ENCODE measurements at regions not wholly inside any gene's neighbourhood (a gene's known extent, or its start where the extent isn't known, plus 50 kb on each side); places are given as distances from the start of the nearest gene placed in this dataset.

- TF ChIP-seq CTCF (conservative IDR thresholded peaks at IDR 0.05; ENCODE audit: low read depth in 2 of 2): no peak
- TF ChIP-seq, protein P1, sequence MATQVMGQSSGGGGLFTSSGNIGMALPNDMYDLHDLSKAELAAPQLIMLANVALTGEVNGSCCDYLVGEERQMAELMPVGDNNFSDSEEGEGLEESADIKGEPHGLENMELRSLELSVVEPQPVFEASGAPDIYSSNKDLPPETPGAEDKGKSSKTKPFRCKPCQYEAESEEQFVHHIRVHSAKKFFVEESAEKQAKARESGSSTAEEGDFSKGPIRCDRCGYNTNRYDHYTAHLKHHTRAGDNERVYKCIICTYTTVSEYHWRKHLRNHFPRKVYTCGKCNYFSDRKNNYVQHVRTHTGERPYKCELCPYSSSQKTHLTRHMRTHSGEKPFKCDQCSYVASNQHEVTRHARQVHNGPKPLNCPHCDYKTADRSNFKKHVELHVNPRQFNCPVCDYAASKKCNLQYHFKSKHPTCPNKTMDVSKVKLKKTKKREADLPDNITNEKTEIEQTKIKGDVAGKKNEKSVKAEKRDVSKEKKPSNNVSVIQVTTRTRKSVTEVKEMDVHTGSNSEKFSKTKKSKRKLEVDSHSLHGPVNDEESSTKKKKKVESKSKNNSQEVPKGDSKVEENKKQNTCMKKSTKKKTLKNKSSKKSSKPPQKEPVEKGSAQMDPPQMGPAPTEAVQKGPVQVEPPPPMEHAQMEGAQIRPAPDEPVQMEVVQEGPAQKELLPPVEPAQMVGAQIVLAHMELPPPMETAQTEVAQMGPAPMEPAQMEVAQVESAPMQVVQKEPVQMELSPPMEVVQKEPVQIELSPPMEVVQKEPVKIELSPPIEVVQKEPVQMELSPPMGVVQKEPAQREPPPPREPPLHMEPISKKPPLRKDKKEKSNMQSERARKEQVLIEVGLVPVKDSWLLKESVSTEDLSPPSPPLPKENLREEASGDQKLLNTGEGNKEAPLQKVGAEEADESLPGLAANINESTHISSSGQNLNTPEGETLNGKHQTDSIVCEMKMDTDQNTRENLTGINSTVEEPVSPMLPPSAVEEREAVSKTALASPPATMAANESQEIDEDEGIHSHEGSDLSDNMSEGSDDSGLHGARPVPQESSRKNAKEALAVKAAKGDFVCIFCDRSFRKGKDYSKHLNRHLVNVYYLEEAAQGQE (IDR thresholded peaks at IDR 0.05; ENCODE audit: unreplicated experiment): no peak
These were observed 106.9 kb downstream of the TMEM114 start (continued) for GRCh38 chr16:8483396-8483795.

DNA sequence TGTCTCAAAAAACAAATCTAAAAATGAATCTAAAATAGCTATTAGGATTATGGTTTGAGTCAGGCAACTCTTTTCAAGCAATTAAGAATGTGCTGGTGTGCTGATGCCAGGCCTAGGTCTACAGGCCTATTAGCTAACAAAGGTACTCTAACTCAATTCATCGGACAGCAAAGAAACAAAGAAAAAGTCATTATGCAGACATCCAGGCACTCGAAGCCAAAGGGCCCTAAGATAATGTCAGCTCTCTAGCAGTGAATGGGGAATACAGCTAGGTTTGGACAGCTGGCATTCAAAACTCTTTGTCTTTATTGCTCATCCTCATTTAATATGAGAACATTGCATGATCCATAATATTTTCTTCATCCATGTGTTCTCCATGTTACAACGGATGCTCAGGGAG, 108.5 kb downstream of the TMEM114 start:
- Histone ChIP-seq H3F3A (replicated peaks; ENCODE audit: low read depth) (no peaks in the 10 kb centered on the region), H3K9me2 (ENCODE audit: insufficient read depth) (no peaks in the 10 kb centered on the region), H2AFZ (no peak overlapping the region), H3K4me1 (ENCODE audit: insufficient read depth) (no peaks in the 10 kb centered on the region), H3K4me2 (no peak overlapping the region), H3K36me3 (ENCODE audit: insufficient read depth) (no peaks in the 10 kb centered on the region), H3K27me3 (ENCODE audit: insufficient read depth) (peaks cover 7% of the 10 kb centered on the region; the same call in 1 of the 2 replicates), H3K27ac (ENCODE audit: low read depth) (no peak overlapping the region), H3K4me3 (no peak overlapping the region), H4K20me1 (replicated peaks; ENCODE audit: insufficient read depth) (no peaks in the 10 kb centered on the region), H3K79me2 (replicated peaks; ENCODE audit: insufficient read depth) (no peaks in the 10 kb centered on the region)
- DNase-seq (ENCODE audit: low spot score) (no peak), ATAC-seq (peak; percentile 69)
- H3K27ac Mint-ChIP-seq: no peak overlapping the region
- no peak overlapping the region for H3K4me3 Mint-ChIP-seq
- no peaks in the 10 kb centered on the region for H3K4me1 Mint-ChIP-seq
- peaks cover 7% of the 10 kb centered on the region for H3K27me3 Mint-ChIP-seq (ENCODE audit: insufficient read depth, low read depth, poor library complexity)
- H3K36me3 Mint-ChIP-seq (ENCODE audit: low read depth): no peaks in the 10 kb centered on the region
- H3K9me3 Mint-ChIP-seq: no peaks in the 10 kb centered on the region
- no peak for TF ChIP-seq ZNF331 (CRISPR knock-in tag; IDR thresholded peaks at IDR 0.05; ENCODE audit: low read depth)
- no peak for TF ChIP-seq EZH2 (IDR thresholded peaks at IDR 0.05; ENCODE audit: low read depth, unreplicated experiment)
- TF ChIP-seq ZNF462 (CRISPR knock-in tag; IDR thresholded peaks at IDR 0.05): no peak
- TF ChIP-seq POLR2AphosphoS5 (IDR thresholded peaks at IDR 0.05; ENCODE audit: low read depth): no peak
- TF ChIP-seq STAT1 (IDR thresholded peaks at IDR 0.05; ENCODE audit: unreplicated experiment): no peak
- no peak for TF ChIP-seq CREB1 (CRISPR knock-in tag; IDR thresholded peaks at IDR 0.05; ENCODE audit: low read depth)
- TF ChIP-seq NANOG (IDR thresholded peaks at IDR 0.05; ENCODE audit: borderline replicate concordance): no peak
- no peak for TF ChIP-seq JUNB (IDR thresholded peaks at IDR 0.05; ENCODE audit: unreplicated experiment)
- TF ChIP-seq EZH2phosphoT487 (IDR thresholded peaks at IDR 0.05; ENCODE audit: unreplicated experiment): no peak
- TF ChIP-seq, protein P1 (IDR thresholded peaks at IDR 0.05; ENCODE audit: unreplicated experiment): no peak

Measured in GM23338 (cell line).